Cerebellar cortex (tissue), 1 donor: ENCODE measurements at regions not wholly inside any gene's neighbourhood (a gene's known extent, or its start where the extent isn't known, plus 50 kb on each side); places are given as distances from the start of the nearest gene placed in this dataset.
"Not testable (repeated sequence)": the region's sequence is repeated elsewhere in the genome, so short reads cannot be mapped to it uniquely, and the experiment has no call there.

Experiments
- DNase-seq: peaks from one replicate; pipeline ENCODE4 v3.0.0-alpha.2; 2015; ENCODE audit warnings: low spot score

GRCh38 chr17:51347851-51348584 is 87.7 kb downstream of the UTP18 start:
- DNase-seq: no peak

DNA sequence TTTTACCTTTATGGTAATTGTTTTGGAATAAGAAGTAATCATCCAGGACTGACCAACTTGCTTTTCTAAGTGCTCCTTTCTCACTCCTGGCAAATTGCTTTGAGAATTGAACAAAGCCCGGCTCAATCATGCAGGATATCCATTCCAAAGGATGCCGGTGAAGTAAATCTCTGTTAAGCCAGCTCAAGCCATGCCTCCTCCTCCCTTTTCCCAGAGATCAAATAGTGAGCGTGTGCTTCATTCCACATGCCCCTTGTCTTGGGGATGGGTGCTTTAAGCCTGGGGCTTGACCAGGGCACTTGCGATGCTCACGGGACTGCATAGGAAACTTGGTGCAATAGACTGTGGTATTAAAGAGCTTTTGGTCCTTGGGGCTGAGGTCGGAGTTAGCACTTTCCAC is 90.7 kb downstream of the UTP18 start:
- no peak for DNase-seq

DNA sequence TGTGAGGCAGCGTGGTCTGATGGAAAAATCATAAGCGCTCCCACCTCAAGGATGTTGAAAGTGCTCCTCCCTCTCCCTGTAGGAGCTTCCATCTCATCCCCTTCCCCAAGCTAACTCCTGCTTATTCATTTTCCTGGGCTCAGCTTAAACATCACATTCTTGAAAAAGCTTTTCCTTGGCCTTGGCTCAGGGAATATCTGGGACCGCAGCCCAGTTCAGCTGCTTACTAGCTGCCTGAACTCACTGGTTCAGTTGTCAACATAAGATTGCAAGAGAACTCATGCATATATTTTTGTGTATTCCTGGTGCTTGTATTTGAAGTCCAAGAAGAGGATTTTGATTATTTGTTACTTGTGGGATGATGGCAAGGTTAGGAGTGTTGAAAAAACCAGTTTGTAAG is 91.5 kb downstream of the UTP18 start:
- peak; percentile 87 for DNase-seq

GRCh38 chr17:51352798-51353197 is 92.5 kb downstream of the UTP18 start:
- DNase-seq: no peak

- no peak for DNase-seq
These were observed 93.0 kb downstream of the UTP18 start for GRCh38 chr17:51353296-51353695.

DNA sequence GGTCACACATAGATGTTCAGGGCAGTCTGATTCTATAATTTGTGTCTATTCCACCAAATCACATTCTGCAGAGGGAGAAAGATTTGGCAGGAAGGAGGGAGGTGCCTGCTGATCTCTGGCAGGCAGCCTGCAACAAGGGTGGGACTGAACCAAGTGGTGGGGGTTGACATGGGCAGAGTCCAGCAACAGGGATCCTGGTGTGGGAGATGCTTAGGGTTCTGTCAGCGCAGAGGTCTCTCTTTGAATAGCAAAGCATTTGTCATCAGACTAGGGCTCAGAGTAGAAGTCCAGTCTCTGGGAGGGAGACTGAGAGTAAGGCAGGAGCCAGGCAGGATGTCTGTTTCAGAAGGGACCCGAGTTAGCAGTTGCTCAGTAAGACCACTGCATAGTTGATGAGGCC is 94.6 kb downstream of the UTP18 start:
- peak; percentile 73 for DNase-seq

DNA sequence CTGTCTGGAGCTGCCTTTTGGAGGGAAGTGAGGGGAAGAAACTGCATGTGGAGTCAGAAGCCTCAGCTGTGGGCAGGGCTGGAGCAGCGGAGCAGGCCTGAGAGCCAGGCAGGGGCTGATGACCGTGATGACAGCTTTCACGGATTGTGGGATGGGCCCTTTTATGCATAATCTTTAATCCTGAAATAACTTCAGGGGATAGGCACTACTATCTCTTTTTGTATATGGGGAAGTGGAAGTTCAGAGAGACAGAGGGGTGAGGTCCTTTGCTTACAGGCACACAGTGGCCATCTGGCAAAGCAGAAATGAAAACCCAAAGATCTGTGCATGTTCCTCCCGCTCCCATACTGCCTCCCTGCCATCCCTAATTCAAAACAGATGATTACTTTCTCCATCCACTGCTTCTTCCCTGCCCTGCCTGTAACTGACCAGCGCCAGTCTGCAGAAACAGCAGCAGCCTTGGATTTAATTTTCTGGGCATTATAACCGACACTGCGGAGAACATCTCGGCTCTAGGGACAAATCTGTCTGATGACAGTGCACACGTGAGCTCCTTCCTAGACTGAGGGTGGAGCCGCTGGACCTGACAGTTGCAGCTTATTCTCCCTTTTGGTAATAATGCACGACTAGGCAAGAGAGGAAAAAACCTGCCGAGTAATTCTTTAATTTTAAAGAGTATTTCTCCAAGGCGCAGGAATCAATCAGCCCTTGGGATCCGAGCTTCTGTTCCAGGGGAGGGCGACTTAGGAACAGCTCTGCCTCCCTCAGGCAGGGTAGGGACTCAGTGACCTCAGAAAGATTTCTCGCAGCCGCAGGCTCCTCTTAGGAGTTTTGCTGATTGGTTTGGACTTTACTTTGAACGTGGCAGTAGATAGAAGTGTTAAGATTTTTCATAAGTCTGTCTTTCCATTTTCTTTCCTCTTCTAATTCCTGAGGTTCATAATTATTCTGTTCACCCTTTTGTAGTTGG is 95.4 kb downstream of the UTP18 start:
- DNase-seq: peak; percentile 57

GRCh38 chr17:51359055-51359454 is 98.7 kb downstream of the UTP18 start:
- no peak for DNase-seq

DNA sequence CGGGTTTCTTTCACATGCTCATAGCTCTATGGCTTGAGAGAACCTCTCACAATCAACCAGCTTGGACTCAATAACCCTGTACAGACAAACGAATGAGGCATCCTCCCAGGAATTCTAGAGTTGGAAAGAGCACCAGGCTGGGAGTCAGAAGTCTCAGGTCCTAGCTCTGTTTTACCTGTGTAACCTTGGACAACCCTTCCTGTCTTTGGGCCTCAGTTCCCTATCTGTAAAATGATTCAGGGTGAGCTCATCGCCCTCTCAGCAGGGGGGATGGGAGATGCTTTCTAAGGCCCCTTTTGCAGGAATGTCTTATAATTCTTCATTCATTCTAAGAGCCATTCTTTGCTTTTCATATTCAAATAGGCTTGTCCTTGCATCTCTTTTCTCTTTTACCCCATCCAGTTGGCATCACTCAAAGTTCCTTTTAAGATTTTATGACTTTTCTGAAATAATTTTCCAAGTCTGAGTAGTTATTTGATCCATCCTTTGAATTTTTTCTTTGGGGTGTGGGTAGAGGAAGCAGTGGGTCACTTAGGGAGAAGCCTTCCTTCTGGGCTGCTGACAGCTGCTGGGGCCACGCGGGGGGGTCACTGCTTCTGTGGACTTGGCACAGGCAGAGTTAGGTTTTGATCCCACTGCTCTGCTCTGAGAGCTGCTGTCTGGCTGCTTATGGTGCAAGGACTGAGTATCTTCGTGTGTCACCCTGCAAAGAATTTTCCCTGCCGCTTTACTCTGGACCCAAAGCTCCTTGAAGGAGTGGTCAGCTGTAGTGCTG is 102.7 kb downstream of the UTP18 start:
- DNase-seq: no peak

DNA sequence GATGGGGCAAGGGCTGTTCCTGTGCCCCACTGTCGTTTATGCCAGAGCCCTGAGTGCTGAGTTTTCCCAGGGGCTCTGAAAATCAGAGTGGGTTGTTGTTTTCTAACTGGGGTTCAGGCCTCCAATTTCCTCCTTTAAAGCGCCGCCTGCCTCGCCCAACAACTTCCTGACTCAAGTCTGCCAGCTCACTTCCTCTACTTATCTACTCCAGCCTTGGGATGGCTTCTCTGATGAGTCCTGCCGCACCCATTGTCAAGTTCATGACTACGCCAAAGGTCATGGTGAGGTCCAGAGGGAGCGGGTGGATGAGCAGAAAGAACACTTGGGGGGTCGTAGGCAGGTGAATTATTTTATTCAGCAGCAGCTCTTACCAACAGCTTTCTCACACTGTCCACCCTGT is 104.7 kb downstream of the UTP18 start:
- no peak for DNase-seq

GRCh38 chr17:51366866-51367265 is 106.5 kb downstream of the UTP18 start:
- DNase-seq: no peak

GRCh38 chr17:51367836-51368235 is 107.5 kb downstream of the UTP18 start:
- not testable (repeated sequence) for DNase-seq

DNA sequence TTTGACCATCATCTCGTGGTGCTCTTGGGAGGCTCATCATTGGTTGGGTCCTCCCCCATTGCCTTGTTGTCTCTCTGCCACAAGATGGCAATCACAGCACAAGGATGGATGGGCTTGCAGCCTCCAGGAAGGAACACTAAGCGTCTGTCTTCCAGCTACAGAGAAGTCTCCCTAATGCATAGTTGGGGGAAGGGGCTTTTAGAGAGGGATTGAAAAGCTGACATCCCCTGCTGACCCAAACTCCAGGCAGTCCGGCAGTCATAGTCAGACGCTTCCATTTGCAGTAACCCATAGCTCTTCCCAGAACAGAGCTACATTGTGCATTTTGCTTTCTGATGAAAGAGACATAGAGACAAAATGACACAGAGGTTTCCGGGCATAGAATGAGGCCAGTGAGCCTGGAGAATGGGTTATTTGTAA is 111.4 kb downstream of the UTP18 start:
- peak; percentile 91 for DNase-seq

DNA sequence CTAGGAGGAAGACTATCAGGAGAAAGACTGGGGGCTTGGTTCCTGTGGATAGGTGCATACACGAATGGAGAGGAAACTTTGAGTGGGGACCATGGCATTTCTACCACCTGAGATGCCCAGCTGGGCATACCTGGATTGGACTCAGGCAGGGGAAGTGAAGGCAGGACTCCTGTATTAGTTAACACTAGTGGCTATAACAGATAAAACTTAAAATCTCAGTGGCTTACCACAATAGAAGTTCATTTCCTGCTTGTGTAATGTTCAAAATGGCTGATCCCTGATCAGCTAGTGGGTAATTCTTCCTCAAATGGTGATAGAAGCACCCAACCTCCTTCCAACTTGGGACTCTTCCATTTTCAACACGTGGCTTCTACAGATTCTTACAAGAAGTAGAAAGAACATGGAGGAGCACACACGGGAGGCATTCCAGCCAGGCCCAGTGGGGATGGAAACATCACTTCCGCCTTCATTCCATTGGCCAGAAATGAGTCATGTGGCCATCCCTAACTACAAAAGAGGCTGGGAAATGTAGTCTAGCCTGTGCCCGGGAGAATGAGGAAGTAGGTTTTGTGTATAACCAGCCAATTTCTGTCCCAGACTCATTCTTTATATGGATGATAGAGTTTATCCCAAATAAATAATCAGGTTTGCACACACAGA is 112.1 kb downstream of the UTP18 start:
- peak; percentile 47 for DNase-seq

- DNase-seq: no peak
These were observed 113.3 kb downstream of the UTP18 start for GRCh38 chr17:51373489-51374152.

DNA sequence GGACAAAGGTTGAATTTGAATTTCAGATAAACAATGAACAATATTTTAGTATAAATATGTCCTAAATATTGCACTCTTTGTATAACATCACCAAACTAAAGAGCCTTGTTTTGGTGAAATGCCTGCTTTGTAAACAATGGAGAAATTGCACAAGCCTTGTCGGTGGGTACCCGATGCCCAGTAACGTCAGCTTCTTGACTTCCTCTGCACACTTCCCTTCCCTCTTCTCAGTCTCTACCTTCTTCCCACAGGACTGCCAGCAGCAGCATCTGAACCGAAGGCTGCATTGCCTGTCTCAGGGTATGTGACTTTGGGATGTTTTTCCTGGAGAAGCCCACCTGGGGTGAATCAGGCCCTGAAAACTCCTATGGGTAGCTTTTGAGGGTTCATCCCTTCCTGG is 113.9 kb downstream of the UTP18 start:
- no peak for DNase-seq

DNA sequence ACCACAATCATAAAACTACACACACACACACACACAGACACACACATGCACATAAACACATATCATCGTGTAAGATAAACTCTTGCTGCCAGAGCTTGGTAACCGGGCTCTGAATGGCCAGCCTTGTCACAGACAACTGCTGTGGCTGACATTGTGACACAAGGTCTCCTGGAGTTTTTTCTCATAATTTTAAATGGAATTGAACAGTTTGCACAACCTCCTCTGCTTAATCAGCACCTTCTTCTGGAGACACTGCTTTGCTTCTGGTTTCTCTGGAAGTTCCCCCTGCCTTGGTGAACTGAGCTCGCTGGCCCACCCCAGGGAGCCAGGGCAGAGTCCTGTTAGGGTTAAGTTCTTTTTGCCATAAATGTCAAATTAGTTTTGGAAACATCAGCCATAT is 115.4 kb downstream of the UTP18 start:
- DNase-seq: no peak

- DNase-seq: no peak
These were observed 116.4 kb downstream of the UTP18 start for GRCh38 chr17:51376739-51377138.

- no peak for DNase-seq
These were observed 120.9 kb downstream of the UTP18 start for GRCh38 chr17:51381262-51381661.

- no peak for DNase-seq
These were observed 124.9 kb downstream of the UTP18 start for GRCh38 chr17:51385208-51385607.

GRCh38 chr17:51387582-51387981 is 127.2 kb downstream of the UTP18 start:
- no peak for DNase-seq
